SK-N-SH treated with all-trans-retinoic acid at 6 μM for 48 hours (cell line): ENCODE measurements at regions not wholly inside any gene's neighbourhood (a gene's known extent, or its start where the extent isn't known, plus 50 kb on each side); places are given as distances from the start of the nearest gene placed in this dataset.

ENCODE experiments used
- ATAC-seq: fragments of 200-7000 bp; cut with Tn5 transposase; 3 replicates; pipeline ENCODE4 v1.9.1; 2020; ENCODE audit warnings: mild to moderate bottlenecking, moderate library complexity
- ARNTL ChIP-seq: fragments of 450-650 bp; formaldehyde crosslinking; IDR thresholded peaks from 2 replicates; pipeline ENCODE4 v1.5.0; 2020; ENCODE audit warnings: low read depth, mild to moderate bottlenecking, moderate library complexity, borderline replicate concordance
- BACH2 ChIP-seq: fragments of 250-450 bp; sonication (Bioruptor Pico); IDR thresholded peaks from 2 replicates; pipeline ENCODE4 v1.9.0; 2021; ENCODE audit warnings: mild to moderate bottlenecking, borderline replicate concordance
- CREB5 ChIP-seq: fragments of 250-450 bp; sonication (Bioruptor Pico); IDR thresholded peaks from 2 replicates; pipeline ENCODE4 v1.5.1; 2020; ENCODE audit warnings: low read depth, mild to moderate bottlenecking, moderate library complexity
- CSDC2 ChIP-seq: fragments of 250-450 bp; sonication (Bioruptor Pico); IDR thresholded peaks from 2 replicates; pipeline ENCODE4 v1.5.0; 2020; ENCODE audit warnings: mild to moderate bottlenecking, moderate library complexity
- CSRNP3 ChIP-seq: fragments of 250-450 bp; sonication (Bioruptor Pico); IDR thresholded peaks from 2 replicates; pipeline ENCODE4 v1.5.1; 2021; ENCODE audit warnings: mild to moderate bottlenecking, moderate library complexity
- ESRRG ChIP-seq: fragments of 250-450 bp; sonication (Bioruptor Pico); IDR thresholded peaks from 2 replicates; pipeline ENCODE4 v1.6.1; 2021; ENCODE audit warnings: mild to moderate bottlenecking
- GLIS3 ChIP-seq: fragments of 250-450 bp; sonication (Bioruptor Pico); IDR thresholded peaks from 2 replicates; pipeline ENCODE4 v1.5.0; 2020; ENCODE audit warnings: mild to moderate bottlenecking, moderate library complexity
- OSR1 ChIP-seq: fragments of 250-450 bp; sonication (Bioruptor Pico); IDR thresholded peaks from 2 replicates; pipeline ENCODE4 v1.8.0; 2022; ENCODE audit warnings: moderate library complexity, mild to moderate bottlenecking, inconsistent platforms
- POU6F1 ChIP-seq: fragments of 250-450 bp; sonication (Bioruptor Pico); IDR thresholded peaks from 2 replicates; pipeline ENCODE4 v1.8.0; 2021; ENCODE audit warnings: low read depth, mild to moderate bottlenecking, moderate library complexity, borderline replicate concordance
- PPARA ChIP-seq: fragments of 250-450 bp; sonication (Bioruptor Pico); IDR thresholded peaks from 2 replicates; pipeline ENCODE4 v1.5.0; 2020; ENCODE audit warnings: mild to moderate bottlenecking, borderline replicate concordance
- RARB ChIP-seq: fragments of 250-450 bp; sonication (Bioruptor Pico); IDR thresholded peaks from 2 replicates; pipeline ENCODE4 v1.8.0; 2021; ENCODE audit warnings: mild to moderate bottlenecking, moderate library complexity
- SNAI2 ChIP-seq: fragments of 250-450 bp; sonication (Bioruptor Pico); IDR thresholded peaks from 2 replicates; pipeline ENCODE4 v1.5.0; 2020; ENCODE audit warnings: mild to moderate bottlenecking, moderate library complexity
- TSHZ2 ChIP-seq: fragments of 250-450 bp; sonication (Bioruptor Pico); IDR thresholded peaks from 2 replicates; pipeline ENCODE4 v1.5.0; 2020; ENCODE audit warnings: mild to moderate bottlenecking, moderate library complexity
- ZC3H10 ChIP-seq: fragments of 250-450 bp; sonication (Bioruptor Pico); IDR thresholded peaks from 2 replicates; pipeline ENCODE4 v1.5.1; 2021; ENCODE audit warnings: mild to moderate bottlenecking, moderate library complexity
- ZFP3 ChIP-seq: fragments of 250-450 bp; sonication (Bioruptor Pico); IDR thresholded peaks from 2 replicates; pipeline ENCODE4 v1.5.0; 2020; ENCODE audit warnings: mild to moderate bottlenecking, moderate library complexity
- ZFP30 ChIP-seq: fragments of 450-650 bp; formaldehyde crosslinking; IDR thresholded peaks from 2 replicates; pipeline ENCODE4 v1.5.0; 2022; ENCODE audit warnings: mild to moderate bottlenecking, moderate library complexity
- ZNF565 ChIP-seq: fragments of 450-650 bp; formaldehyde crosslinking; conservative IDR thresholded peaks from 2 replicates; pipeline ENCODE4 v1.5.0; 2020; ENCODE audit warnings: low read depth, mild to moderate bottlenecking, moderate library complexity
- ZNF70 ChIP-seq: fragments of 450-650 bp; formaldehyde crosslinking; IDR thresholded peaks from 2 replicates; pipeline ENCODE4 v1.5.0; 2020; ENCODE audit warnings: mild to moderate bottlenecking, moderate library complexity
- ZNF8 ChIP-seq: fragments of 450-650 bp; formaldehyde crosslinking; IDR thresholded peaks from 2 replicates; pipeline ENCODE4 v1.5.0; 2020; ENCODE audit warnings: mild to moderate bottlenecking, moderate library complexity

- TF ChIP-seq TSHZ2 (CRISPR knock-in tag) (no peak), ZNF8 (CRISPR knock-in tag) (no peak), CREB5 (CRISPR knock-in tag) (no peak), ZNF70 (CRISPR knock-in tag) (no peak), ESRRG (CRISPR knock-in tag) (no peak), ZFP3 (CRISPR knock-in tag) (no peak), CSDC2 (CRISPR knock-in tag) (no peak)
Observed at GRCh38 chr17:79218175-79218824, 143.7 kb downstream of the ENGASE start (continued).

- TF ChIP-seq ZFP30 (CRISPR knock-in tag) = no peak
- no peak for TF ChIP-seq CSDC2 (CRISPR knock-in tag)
- TF ChIP-seq SNAI2 (CRISPR knock-in tag) = no peak
- TF ChIP-seq BACH2 = no peak
- TF ChIP-seq ESRRG (CRISPR knock-in tag) = no peak
- no peak for TF ChIP-seq OSR1
- no peak for TF ChIP-seq RARB (CRISPR knock-in tag)
- TF ChIP-seq ZNF565 = no peak
- TF ChIP-seq ZNF70 (CRISPR knock-in tag) = no peak
- TF ChIP-seq TSHZ2 (CRISPR knock-in tag) = no peak
- no peak for TF ChIP-seq ZFP3 (CRISPR knock-in tag)
- no peak for TF ChIP-seq ARNTL (CRISPR knock-in tag)
- TF ChIP-seq GLIS3 = no peak
- TF ChIP-seq CSRNP3 = no peak
- no peak for TF ChIP-seq POU6F1
- TF ChIP-seq ZNF8 (CRISPR knock-in tag) = no peak
- TF ChIP-seq, all 23 proteins: peak for 0
- no peak for ATAC-seq
Observed at GRCh38 chr17:79217473-79218135, 143.0 kb downstream of the ENGASE start.

- no peak for ATAC-seq
- TF ChIP-seq ZNF565 = no peak
- TF ChIP-seq CSDC2 (CRISPR knock-in tag) = no peak
- TF ChIP-seq ZC3H10 (CRISPR knock-in tag) = no peak
- TF ChIP-seq CREB5 (CRISPR knock-in tag) = no peak
- TF ChIP-seq POU6F1 = no peak
- no peak for TF ChIP-seq PPARA (CRISPR knock-in tag)
- no peak for TF ChIP-seq BACH2
- no peak for TF ChIP-seq CSRNP3
Observed at GRCh38 chr17:79216826-79217225, 142.2 kb downstream of the ENGASE start.
